Fibroblast of the aortic adventitia (primary cell): ENCODE measurements at regions not wholly inside any gene's neighbourhood (a gene's known extent, or its start where the extent isn't known, plus 50 kb on each side); places are given as distances from the start of the nearest gene placed in this dataset.

ENCODE experiments used
- DNase-seq: peaks from one replicate; pipeline ENCODE4 v3.0.0-alpha.2; 2010; ENCODE audit warnings: low read depth
- H3K4me3 ChIP-seq: 2 replicates; pipeline ENCODE4 v1.5.1; 2011; ENCODE audit warnings: low read depth, mild to moderate bottlenecking, control low read depth, low read length, moderate library complexity
- TF ChIP-seq, protein P1 (sequence below): IDR thresholded peaks from 2 replicates; pipeline ENCODE4 v1.5.1; 2011; ENCODE audit warnings: mild to moderate bottlenecking, low read length, control low read depth, inconsistent platforms; ENCODE audit not compliant: insufficient read depth

DNA sequence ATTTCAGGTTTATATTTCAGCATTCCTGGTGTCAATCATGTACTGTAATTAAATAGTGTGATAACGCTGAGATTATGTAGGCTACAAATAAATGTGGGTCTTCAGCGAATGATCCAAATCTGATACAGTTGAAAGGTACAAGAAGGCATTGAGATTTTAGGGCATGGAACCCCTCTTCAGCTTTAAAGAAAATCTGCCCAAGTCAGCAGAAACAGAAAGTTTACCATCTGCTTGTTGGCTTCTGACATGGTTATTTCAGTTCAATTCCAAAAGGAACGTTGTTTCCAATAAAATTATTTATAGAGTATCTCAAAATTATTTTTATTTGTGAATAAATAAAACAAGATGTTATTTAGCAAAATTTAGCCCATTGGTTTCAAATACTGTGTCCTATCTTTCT is 400.2 kb upstream of the RORA start:
- DNase-seq, result no peak
- no peak overlapping the region for H3K4me3 ChIP-seq
- TF ChIP-seq, protein P1, sequence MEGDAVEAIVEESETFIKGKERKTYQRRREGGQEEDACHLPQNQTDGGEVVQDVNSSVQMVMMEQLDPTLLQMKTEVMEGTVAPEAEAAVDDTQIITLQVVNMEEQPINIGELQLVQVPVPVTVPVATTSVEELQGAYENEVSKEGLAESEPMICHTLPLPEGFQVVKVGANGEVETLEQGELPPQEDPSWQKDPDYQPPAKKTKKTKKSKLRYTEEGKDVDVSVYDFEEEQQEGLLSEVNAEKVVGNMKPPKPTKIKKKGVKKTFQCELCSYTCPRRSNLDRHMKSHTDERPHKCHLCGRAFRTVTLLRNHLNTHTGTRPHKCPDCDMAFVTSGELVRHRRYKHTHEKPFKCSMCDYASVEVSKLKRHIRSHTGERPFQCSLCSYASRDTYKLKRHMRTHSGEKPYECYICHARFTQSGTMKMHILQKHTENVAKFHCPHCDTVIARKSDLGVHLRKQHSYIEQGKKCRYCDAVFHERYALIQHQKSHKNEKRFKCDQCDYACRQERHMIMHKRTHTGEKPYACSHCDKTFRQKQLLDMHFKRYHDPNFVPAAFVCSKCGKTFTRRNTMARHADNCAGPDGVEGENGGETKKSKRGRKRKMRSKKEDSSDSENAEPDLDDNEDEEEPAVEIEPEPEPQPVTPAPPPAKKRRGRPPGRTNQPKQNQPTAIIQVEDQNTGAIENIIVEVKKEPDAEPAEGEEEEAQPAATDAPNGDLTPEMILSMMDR, result no peak

DNA sequence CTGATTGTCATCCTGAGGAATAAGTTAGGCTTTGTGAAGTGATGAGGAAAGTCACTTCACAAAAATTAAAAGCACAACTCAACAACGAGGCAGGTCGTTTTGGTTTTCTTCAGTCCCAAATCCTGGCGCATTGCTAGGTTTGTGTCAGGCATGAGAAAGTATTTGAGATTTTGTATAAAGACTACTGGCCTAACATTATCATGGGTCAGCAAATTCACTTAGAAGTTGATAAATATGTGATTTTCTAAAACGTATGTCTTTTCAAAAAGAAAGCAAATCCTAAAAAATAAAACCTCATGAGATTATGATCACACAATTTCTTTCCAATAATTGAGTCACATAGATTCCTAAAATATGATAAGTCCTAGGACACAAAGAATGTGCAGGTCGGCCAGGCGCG is 395.8 kb upstream of the RORA start:
- no peak for DNase-seq
- TF ChIP-seq, protein P1, result no peak
- H3K4me3 ChIP-seq, result no peak overlapping the region

DNA sequence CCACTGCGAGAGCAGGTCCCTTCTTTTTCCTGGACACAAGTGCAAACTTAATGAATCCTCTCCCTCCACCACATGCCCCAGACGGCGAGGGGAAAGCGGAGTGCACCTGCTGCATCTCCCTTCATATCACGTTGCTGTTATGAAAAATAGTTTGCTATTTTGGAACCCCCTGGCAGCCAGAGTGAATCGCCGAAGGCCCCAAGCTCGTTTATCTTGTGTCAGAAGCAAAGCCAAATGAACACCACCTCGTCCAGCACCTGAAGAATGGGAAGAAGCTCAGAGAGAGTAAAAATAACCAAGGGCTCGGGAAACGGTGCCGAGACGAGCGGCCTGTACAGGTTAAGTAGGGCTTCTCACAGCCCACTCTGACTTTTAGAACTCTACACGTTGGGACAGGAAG is 394.6 kb upstream of the RORA start:
- no peak overlapping the region for H3K4me3 ChIP-seq
- TF ChIP-seq, protein P1, result no peak
- DNase-seq, result no peak

DNA sequence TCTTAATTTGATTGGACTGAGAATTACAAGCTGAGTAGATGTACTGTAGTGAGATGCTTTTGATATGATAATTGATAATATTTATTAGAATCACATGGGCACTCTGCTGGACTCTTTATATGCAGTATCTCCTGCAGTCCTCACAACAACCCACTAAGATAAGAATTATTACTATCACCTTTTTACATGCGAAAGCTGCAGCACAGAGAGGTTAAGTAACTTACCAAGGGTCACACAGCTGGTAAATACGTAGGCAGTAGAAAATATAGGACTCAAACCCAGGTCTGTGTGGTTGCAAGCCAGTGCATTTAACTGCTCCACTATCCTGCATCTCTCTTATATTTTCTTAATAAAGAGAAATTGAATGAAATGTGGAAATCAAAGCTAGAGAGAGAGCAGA is 392.8 kb upstream of the RORA start:
- DNase-seq, result no peak
- TF ChIP-seq, protein P1, result no peak
- H3K4me3 ChIP-seq, result no peak overlapping the region

DNA sequence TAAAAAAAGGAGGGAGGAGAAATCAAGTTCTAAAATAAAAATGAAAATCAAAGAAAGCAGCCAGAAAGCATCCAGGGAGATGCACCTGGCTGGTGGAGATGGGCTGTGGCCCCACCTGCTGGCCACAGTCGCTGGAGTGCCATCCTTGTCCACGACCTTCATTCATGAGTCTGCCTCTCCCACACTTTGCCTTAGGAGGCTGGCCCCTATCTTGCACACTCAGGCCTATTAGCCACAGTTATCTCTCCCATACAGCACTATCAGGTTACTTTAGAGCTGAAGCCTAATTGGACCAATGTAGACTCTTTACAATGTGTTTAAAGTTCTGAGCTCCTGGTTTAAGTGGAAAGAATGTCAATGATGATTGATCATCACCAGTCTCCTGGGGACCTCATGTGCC is 392.0 kb upstream of the RORA start:
- DNase-seq, result no peak
- H3K4me3 ChIP-seq, result no peak overlapping the region
- TF ChIP-seq, protein P1, result no peak

DNA sequence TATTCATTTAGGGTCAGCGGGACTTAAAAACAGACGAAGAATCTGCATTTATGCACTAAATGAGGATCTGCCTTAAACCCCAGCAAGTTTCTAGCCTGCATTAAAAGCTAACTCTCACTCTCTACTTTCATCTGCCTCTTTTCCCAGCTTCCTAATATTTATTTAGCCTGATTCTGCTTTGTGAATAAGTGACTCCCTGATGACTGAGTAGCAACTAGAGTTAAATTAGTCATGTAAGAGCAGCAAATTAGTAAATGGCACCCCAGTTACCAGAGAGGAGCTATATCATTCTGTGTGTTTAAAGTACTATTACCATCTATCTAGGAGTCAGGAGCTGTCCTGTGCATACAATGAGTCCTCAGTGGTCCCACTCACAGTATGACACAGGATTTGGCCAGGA is 391.0 kb upstream of the RORA start:
- TF ChIP-seq, protein P1, result no peak
- H3K4me3 ChIP-seq, result no peak overlapping the region
- DNase-seq, result no peak

DNA sequence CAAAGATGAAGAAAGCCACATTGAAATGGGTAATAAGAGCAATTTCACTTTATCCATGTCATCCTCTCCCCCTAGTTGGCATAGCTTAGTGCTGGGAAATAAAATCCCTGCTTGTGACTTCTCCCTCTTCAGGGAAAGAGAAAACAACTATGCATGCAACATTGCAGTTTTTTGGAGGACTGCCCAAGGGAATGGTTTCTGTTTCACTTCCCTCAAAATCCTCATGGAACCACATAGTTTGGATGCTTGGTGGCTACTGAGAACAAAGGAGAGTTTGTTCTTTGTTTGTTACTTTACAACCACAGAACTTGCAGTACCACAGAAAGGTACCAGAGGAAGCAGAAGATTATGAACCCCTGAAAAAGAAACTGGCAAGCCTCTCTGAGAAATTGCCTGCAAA is 384.6 kb upstream of the RORA start:
- TF ChIP-seq, protein P1, result no peak
- no peak for DNase-seq
- no peak overlapping the region for H3K4me3 ChIP-seq
